ENCODE measurements at regions not wholly inside any gene's neighbourhood (a gene's known extent, or its start where the extent isn't known, plus 50 kb on each side); places are given as distances from the start of the nearest gene placed in this dataset.

- no peak for TF ChIP-seq CTCF (IDR thresholded peaks at IDR 0.05)
- Mint-ChIP-seq H3K36me3 (ENCODE audit: low read depth) (no peaks in the 10 kb centered on the region), H3K27ac (ENCODE audit: unreplicated experiment) (no peak overlapping the region), H3K9me3 (ENCODE audit: low read depth) (peaks cover 8% of the 10 kb centered on the region), H3K4me1 (ENCODE audit: low read depth) (no peaks in the 10 kb centered on the region), H3K4me3 (ENCODE audit: unreplicated experiment) (no peak overlapping the region), H3K27me3 (ENCODE audit: low read depth) (peaks cover 3% of the 10 kb centered on the region)
- no peak for DNase-seq (ENCODE audit: low spot score)
Measured at GRCh38 chr7:117929237-117929636, 56.0 kb upstream of the CTTNBP2 start.

- no peak for TF ChIP-seq CTCF (IDR thresholded peaks at IDR 0.05)
- Mint-ChIP-seq H3K9me3 (ENCODE audit: low read depth) (peaks cover 10% of the 10 kb centered on the region), H3K36me3 (ENCODE audit: low read depth) (no peaks in the 10 kb centered on the region), H3K27ac (ENCODE audit: unreplicated experiment) (no peak overlapping the region), H3K27me3 (ENCODE audit: low read depth) (peaks cover 2% of the 10 kb centered on the region), H3K4me1 (ENCODE audit: low read depth) (no peaks in the 10 kb centered on the region), H3K4me3 (ENCODE audit: unreplicated experiment) (no peak overlapping the region)
- DNase-seq (ENCODE audit: low spot score): no peak
Measured at GRCh38 chr7:117931314-117931713, 58.1 kb upstream of the CTTNBP2 start.

GRCh38 chr7:117937049-117937752 lies 64.0 kb upstream of the CTTNBP2 start:
- no peak for DNase-seq (ENCODE audit: low spot score)
- Mint-ChIP-seq H3K36me3 (ENCODE audit: low read depth) (no peaks in the 10 kb centered on the region), H3K4me1 (ENCODE audit: low read depth) (no peaks in the 10 kb centered on the region), H3K4me3 (ENCODE audit: unreplicated experiment) (no peak overlapping the region), H3K27me3 (ENCODE audit: low read depth) (no peaks in the 10 kb centered on the region), H3K27ac (ENCODE audit: unreplicated experiment) (no peak overlapping the region), H3K9me3 (ENCODE audit: low read depth) (peaks cover 21% of the 10 kb centered on the region)
- TF ChIP-seq CTCF (IDR thresholded peaks at IDR 0.05): no peak

- no peaks in the 10 kb centered on the region for H3K36me3 Mint-ChIP-seq (ENCODE audit: low read depth)
- H3K4me3 Mint-ChIP-seq (ENCODE audit: unreplicated experiment): no peak overlapping the region
- no peak for TF ChIP-seq CTCF (IDR thresholded peaks at IDR 0.05)
- no peak overlapping the region for H3K27ac Mint-ChIP-seq (ENCODE audit: unreplicated experiment)
- no peak for DNase-seq (ENCODE audit: low spot score)
- H3K9me3 Mint-ChIP-seq (ENCODE audit: low read depth): peaks cover 26% of the 10 kb centered on the region
- H3K27me3 Mint-ChIP-seq (ENCODE audit: low read depth): no peaks in the 10 kb centered on the region
- no peaks in the 10 kb centered on the region for H3K4me1 Mint-ChIP-seq (ENCODE audit: low read depth)
Measured at GRCh38 chr7:117937753-117938483, 64.7 kb upstream of the CTTNBP2 start.

- no peak for DNase-seq (ENCODE audit: low spot score)
- Mint-ChIP-seq H3K4me3 (ENCODE audit: unreplicated experiment) (no peak overlapping the region), H3K9me3 (ENCODE audit: low read depth) (peaks cover 21% of the 10 kb centered on the region), H3K27me3 (ENCODE audit: low read depth) (no peaks in the 10 kb centered on the region), H3K27ac (ENCODE audit: unreplicated experiment) (peak overlapping the region; percentile 42), H3K4me1 (ENCODE audit: low read depth) (peaks cover 7% of the 10 kb centered on the region), H3K36me3 (ENCODE audit: low read depth) (no peaks in the 10 kb centered on the region)
- TF ChIP-seq CTCF (IDR thresholded peaks at IDR 0.05): no peak
Measured at GRCh38 chr7:117941138-117941810, 68.0 kb upstream of the CTTNBP2 start.

All from chondrocyte (in vitro differentiated cells).